GM13976 (cell line): ENCODE measurements at regions not wholly inside any gene's neighbourhood (a gene's known extent, or its start where the extent isn't known, plus 50 kb on each side); places are given as distances from the start of the nearest gene placed in this dataset.

Experiments
- DNase-seq: peaks from one replicate; pipeline ENCODE4 v3.0.0; 2012; ENCODE audit warnings: low spot score
- in situ Hi-C: fragments of 300-500 bp; cut with MboI; formaldehyde crosslinking; loops from one replicate; pipeline ENCODE4 v1.12.0; 2022; ENCODE audit warnings: low sequenced_read_pairs, mixed read lengths, inconsistent platforms; ENCODE audit not compliant: unreplicated experiment
- TF ChIP-seq, protein P1 (sequence below): IDR thresholded peaks from 2 replicates; pipeline ENCODE4 v1.5.1; 2012; ENCODE audit warnings: borderline replicate concordance, mild to moderate bottlenecking; ENCODE audit not compliant: insufficient read depth; ENCODE audit errors: extremely low read depth, missing control alignments, control extremely low read depth

DNA sequence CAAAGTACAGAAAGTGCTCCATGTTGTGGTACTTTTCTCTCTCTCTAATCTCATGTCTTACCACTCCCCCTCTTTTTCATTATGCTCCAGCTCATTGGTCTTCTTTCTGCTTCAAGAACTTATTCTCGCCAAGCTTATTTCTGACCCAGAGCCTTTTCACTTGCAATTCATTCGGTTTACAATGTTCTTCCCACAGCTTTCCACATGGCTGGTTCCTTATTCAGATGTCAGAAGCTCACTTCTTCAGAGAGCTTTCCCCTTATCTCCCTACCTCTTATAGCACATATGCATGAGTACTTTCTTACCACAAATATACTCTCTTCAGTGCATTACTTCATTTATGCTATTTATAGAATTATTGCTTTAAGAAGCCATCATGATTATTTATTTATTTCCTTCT is 338.8 kb upstream of the ATP10B start:
- DNase-seq, result no peak
- TF ChIP-seq, protein P1, sequence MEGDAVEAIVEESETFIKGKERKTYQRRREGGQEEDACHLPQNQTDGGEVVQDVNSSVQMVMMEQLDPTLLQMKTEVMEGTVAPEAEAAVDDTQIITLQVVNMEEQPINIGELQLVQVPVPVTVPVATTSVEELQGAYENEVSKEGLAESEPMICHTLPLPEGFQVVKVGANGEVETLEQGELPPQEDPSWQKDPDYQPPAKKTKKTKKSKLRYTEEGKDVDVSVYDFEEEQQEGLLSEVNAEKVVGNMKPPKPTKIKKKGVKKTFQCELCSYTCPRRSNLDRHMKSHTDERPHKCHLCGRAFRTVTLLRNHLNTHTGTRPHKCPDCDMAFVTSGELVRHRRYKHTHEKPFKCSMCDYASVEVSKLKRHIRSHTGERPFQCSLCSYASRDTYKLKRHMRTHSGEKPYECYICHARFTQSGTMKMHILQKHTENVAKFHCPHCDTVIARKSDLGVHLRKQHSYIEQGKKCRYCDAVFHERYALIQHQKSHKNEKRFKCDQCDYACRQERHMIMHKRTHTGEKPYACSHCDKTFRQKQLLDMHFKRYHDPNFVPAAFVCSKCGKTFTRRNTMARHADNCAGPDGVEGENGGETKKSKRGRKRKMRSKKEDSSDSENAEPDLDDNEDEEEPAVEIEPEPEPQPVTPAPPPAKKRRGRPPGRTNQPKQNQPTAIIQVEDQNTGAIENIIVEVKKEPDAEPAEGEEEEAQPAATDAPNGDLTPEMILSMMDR, result no peak
- in situ Hi-C loops, result no loop called here

DNA sequence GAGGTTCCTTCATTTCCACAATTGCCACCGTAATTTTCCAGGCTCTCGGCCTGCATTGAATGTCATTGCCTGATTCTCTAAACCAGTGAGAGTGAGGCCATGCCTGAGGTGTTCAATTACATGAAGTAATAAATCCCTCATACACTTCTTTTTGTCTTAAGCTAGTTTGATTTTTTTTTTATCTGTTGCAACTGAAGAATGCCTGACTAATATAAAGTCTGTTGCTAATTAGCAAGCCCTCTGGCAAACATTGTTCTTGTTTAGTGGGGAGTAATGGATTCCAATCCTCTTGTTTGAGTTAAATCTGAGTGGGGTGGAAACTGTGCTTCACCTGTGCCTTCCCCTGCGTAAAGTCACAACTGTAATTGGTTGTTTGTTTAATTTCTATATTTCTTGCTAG is 338.1 kb upstream of the ATP10B start:
- TF ChIP-seq, protein P1, result no peak
- in situ Hi-C loops, result no loop called here
- DNase-seq, result no peak

DNA sequence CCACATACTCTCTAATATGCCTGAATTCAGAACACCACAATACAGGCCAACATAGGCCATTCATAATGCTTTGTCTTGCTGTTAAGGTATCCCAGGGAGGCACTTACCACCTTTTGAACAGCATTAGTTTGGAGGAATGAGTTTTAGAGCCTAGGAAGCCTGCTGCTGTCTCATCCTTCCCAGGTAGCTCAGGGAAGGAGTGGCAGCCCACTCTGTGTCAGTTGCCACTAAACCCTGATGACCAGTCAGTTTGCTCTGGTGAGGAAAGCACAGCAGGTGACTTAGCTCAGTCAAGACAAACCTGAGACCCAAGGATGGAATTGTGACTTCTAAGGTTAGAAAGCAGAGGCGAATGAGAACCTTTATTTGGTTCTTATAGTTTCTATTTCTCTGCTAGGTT is 337.4 kb upstream of the ATP10B start:
- in situ Hi-C loops, result no loop called here

DNA sequence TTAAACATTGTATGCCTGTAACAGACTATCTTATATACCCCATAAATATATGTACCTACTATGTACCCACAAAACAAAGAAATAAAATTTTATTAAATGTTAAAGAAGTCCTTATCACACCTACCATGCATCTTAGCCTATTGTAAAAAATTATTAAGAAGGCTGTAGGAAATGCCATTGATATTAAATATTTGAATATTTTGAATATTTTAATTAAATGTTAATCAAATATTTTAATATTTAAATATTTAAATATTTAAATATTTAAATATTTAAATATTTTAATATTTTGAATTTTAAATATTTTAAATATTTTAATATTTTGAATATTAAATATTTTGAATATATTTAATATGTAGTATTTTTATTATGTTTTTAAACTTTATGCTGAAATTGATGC is 331.5 kb upstream of the ATP10B start:
- DNase-seq, result no peak
- TF ChIP-seq, protein P1, result no peak
- in situ Hi-C loops, result no loop called here

More for the DNA sequence above, 337.4 kb upstream of the ATP10B start:
- TF ChIP-seq, protein P1, result no peak
- no peak for DNase-seq

DNA sequence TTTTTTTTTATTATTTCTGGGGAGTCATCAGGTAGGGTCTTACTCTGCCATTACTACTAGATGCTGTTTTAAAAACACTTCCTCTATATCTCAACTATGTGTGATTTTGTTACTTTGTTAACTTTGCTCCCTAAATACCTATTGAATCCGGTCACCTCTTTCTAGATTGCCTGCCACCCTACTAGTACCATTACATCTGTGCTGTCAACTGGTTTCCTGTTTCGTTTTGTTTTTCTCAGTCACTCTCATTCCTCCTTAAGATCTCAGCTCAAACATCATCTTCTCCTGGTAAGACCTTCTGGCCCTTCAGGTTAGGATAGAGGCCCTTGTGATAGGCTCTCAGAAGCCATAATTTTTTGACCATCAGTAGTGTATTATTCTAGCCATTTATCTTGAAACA is 324.2 kb upstream of the ATP10B start:
- DNase-seq, result no peak
- in situ Hi-C loops, result no loop called here
- TF ChIP-seq, protein P1, result no peak

DNA sequence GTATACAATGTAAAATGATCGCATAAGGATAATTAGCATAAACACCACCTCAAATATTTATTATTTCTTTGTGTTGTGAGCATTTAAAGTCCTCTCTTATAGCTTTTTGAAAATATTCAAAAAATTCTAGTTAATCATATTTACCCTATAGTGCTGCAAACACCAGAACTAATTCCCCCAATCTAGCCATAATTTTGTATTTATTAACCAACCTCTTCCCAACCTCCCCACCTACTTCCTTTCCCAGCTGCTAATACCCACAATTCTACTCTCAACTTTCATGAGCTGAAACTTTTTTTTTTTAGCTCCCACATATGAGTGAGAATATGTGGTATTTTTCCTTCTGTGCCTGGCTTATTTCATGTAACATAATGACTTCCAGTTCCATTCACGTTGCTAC is 317.8 kb upstream of the ATP10B start:
- in situ Hi-C loops, result no loop called here
- TF ChIP-seq, protein P1, result no peak
- DNase-seq, result no peak

DNA sequence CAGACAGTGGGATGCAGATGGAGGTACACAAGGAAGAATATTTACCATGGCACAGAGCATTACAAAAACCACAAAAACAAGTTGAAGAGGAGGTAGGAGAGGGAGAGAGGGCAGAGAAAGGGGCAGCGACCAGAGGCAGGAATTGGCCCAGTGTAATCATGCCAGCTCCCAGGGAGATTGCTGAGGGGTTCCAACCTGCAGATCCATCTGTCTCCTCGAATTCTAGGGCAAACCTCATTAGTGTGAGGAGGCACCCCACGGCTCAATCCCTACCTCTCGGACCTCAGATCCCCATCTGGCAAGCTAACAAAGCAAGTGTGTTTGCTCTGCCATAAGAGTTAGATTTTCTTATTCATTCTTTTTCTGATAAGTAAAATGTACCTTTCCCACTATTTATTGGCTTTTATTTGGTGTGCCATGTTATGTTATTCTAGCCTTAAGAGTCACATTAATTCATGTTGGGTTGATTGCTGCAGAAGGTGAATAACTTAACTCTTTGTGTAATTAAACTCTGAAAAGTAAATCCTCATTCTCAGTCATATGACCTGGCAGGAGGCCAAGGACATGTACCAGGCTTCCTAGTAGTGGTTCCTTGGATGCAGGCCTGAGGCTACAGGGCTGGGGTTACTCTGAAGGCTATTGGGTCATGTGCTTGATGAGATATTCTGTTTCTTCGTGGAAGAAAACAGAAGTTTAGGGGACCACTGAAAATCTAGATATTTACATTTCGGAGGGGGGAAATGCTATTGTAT is 315.2 kb upstream of the ATP10B start:
- in situ Hi-C loops, result no loop called here
- no peak for DNase-seq

More for the DNA sequence above, 315.2 kb upstream of the ATP10B start:
- TF ChIP-seq, protein P1, result no peak
